HepG2 (cell line): ENCODE measurements at regions not wholly inside any gene's neighbourhood (a gene's known extent, or its start where the extent isn't known, plus 50 kb on each side); places are given as distances from the start of the nearest gene placed in this dataset.

Experiments used
- ATAC-seq: fragments of 200-7000 bp; cut with Tn5 transposase; 3 replicates; pipeline ENCODE4 v1.9.1; 2020; ENCODE audit warnings: mild to moderate bottlenecking, moderate library complexity
- BruUV-seq: library from RNA; stranded (reverse); fragments of 400-500 nt; replicated peaks from 2 replicates; lab custom pipeline; 2021; lab: Mats Ljungman, UMichigan
- CTCF ChIA-PET: fragments of 300-600 bp; formaldehyde crosslinking; extraction: SDS; loops from one replicate; lab custom pipeline; 2021; ENCODE audit warnings: low total read pairs, inconsistent platforms, low intra/inter-chr PET ratio; lab: Yijun Ruan, JAX
- POLR2A ChIA-PET: fragments of 350-600 bp; sonication (Branson Sonifier 250); formaldehyde crosslinking; loops from one replicate; lab custom pipeline; 2020; ENCODE audit warnings: antibody characterized with exemption, inconsistent platforms; lab: Yijun Ruan, JAX
- DNase-seq: peaks from one replicate; pipeline ENCODE4 v3.0.0-alpha.2; 2015; ENCODE audit warnings: low spot score
- FAIRE-seq: peaks from 3 replicates; lab custom pipeline; 2011; peaks lifted over from hg19 to GRCh38; lab: Jason Lieb, UNC
- H2AFZ ChIP-seq: one replicate; pipeline ENCODE4 v1.6.1; 2011; ENCODE audit warnings: low read length, inconsistent platforms
- H3K27ac ChIP-seq: fragments of 300-600 bp; 3 replicates; pipeline ENCODE4 v1.8.0; 2011; ENCODE audit warnings: mixed run types, mild to moderate bottlenecking, mixed read lengths, low read length, inconsistent platforms; ENCODE audit not compliant: insufficient read depth; ENCODE audit errors: extremely low read length
- H3K27me3 ChIP-seq, 2 experiments: fragments of 200-600 bp in 1 of 2; 2 replicates in 1 of 2; 3 replicates in 1 of 2; pipeline versions ENCODE4 v1.6.0 to v1.8.0; 2011; ENCODE audit warnings: low read length in 2 of 2, mild to moderate bottlenecking in 2 of 2, moderate library complexity in 2 of 2, inconsistent platforms in 1 of 2; ENCODE audit not compliant: insufficient read depth in 2 of 2, control insufficient read depth in 1 of 2
- H3K36me3 ChIP-seq, 2 experiments: fragments of 200-600 bp in 1 of 2; replicated peaks in 1 of 2; 2 replicates in 1 of 2; 3 replicates in 1 of 2; pipeline versions ENCODE4 v1.5.1 to v1.8.0; 2011; ENCODE audit warnings: low read length in 2 of 2, inconsistent platforms in 1 of 2; ENCODE audit not compliant: insufficient read depth in 2 of 2, control insufficient read depth in 1 of 2
- H3K4me1 ChIP-seq: 2 replicates; pipeline ENCODE4 v1.5.1; 2012; ENCODE audit warnings: low read length, inconsistent platforms; ENCODE audit not compliant: insufficient read depth
- H3K4me2 ChIP-seq: 2 replicates; pipeline ENCODE4 v1.6.0; 2011; ENCODE audit warnings: low read depth, low read length, inconsistent platforms
- H3K4me3 ChIP-seq, 3 experiments: fragments of 200-600 bp in 1 of 3; sonication (generic), shearing (Covaris generic) in 1 of 3; replicated peaks in 1 of 3; 2 replicates each; pipeline ENCODE4 v1.5.1; 2011 to 2016; ENCODE audit warnings: low read length in 3 of 3, inconsistent platforms in 2 of 3, low read depth in 2 of 3, mild to moderate bottlenecking in 2 of 3, control low read depth in 1 of 3, mixed read lengths in 1 of 3; ENCODE audit not compliant: insufficient read depth in 1 of 3
- H3K79me2 ChIP-seq: one replicate; pipeline ENCODE4 v1.6.1; 2011; ENCODE audit warnings: low read length, inconsistent platforms; ENCODE audit not compliant: insufficient read depth
- H3K9ac ChIP-seq: 2 replicates; pipeline ENCODE4 v1.6.0; 2011; ENCODE audit warnings: mild to moderate bottlenecking, low read depth, low read length, inconsistent platforms; ENCODE audit not compliant: insufficient read depth
- H3K9me3 ChIP-seq: 2 replicates; pipeline ENCODE4 v1.5.1; 2012; ENCODE audit warnings: mild to moderate bottlenecking, low read length
- H4K20me1 ChIP-seq: 2 replicates; pipeline ENCODE4 v1.6.0; 2011; ENCODE audit warnings: inconsistent platforms, mild to moderate bottlenecking, low read length, moderate library complexity; ENCODE audit not compliant: insufficient read depth
- CREBL2 ChIP-seq: sonication (generic); formaldehyde crosslinking; IDR thresholded peaks from 2 replicates; pipeline ENCODE4 v1.8.1; 2023; ENCODE audit warnings: missing genetic modification reagents, mild to moderate bottlenecking, borderline replicate concordance
- FOXO1 ChIP-seq: sonication (generic); formaldehyde crosslinking; IDR thresholded peaks from 2 replicates; pipeline ENCODE4 v1.4.0; 2020; ENCODE audit warnings: missing genetic modification reagents
- MYC ChIP-seq: sonication (generic); formaldehyde crosslinking; IDR thresholded peaks from 2 replicates; pipeline ENCODE4 v1.9.0; 2021; ENCODE audit warnings: missing genetic modification reagents, borderline replicate concordance
- NAIF1 ChIP-seq: sonication (generic); formaldehyde crosslinking; IDR thresholded peaks from 2 replicates; pipeline ENCODE4 v1.5.0; 2020; ENCODE audit warnings: mild to moderate bottlenecking, missing genetic modification reagents, borderline replicate concordance
- NFKB2 ChIP-seq: sonication (generic); formaldehyde crosslinking; IDR thresholded peaks from 2 replicates; pipeline ENCODE4 v1.4.0; 2020; ENCODE audit warnings: missing genetic modification reagents, borderline replicate concordance
- NR2C2 ChIP-seq: sonication (generic); formaldehyde crosslinking; IDR thresholded peaks from 2 replicates; pipeline ENCODE4 v1.4.0; 2020; ENCODE audit warnings: missing genetic modification reagents, mild to moderate bottlenecking, moderate library complexity, borderline replicate concordance
- SIX1 ChIP-seq: sonication (generic); formaldehyde crosslinking; IDR thresholded peaks from 2 replicates; pipeline ENCODE4 v1.4.0; 2020; ENCODE audit warnings: missing genetic modification reagents, borderline replicate concordance
- ZNF230 ChIP-seq: sonication (generic); formaldehyde crosslinking; IDR thresholded peaks from 2 replicates; pipeline ENCODE4 v1.4.0; 2020; ENCODE audit warnings: mild to moderate bottlenecking, missing genetic modification reagents
- ZNF281 ChIP-seq: sonication (generic); formaldehyde crosslinking; IDR thresholded peaks from 2 replicates; pipeline ENCODE4 v1.4.0; 2020; ENCODE audit warnings: missing genetic modification reagents, borderline replicate concordance
- ZNF350 ChIP-seq: sonication (generic); formaldehyde crosslinking; IDR thresholded peaks from 2 replicates; pipeline ENCODE4 v1.4.0; 2020; ENCODE audit warnings: mild to moderate bottlenecking, low read depth, missing genetic modification reagents, borderline replicate concordance
- ZNF577 ChIP-seq: sonication (generic); formaldehyde crosslinking; IDR thresholded peaks from 2 replicates; pipeline ENCODE4 v1.4.0; 2020; ENCODE audit warnings: mild to moderate bottlenecking, low read depth, missing genetic modification reagents, borderline replicate concordance
- ZNF678 ChIP-seq: sonication (generic); formaldehyde crosslinking; IDR thresholded peaks from 2 replicates; pipeline ENCODE4 v1.4.0; 2020; ENCODE audit warnings: mild to moderate bottlenecking, missing genetic modification reagents
- ZNF784 ChIP-seq: sonication (generic); formaldehyde crosslinking; IDR thresholded peaks from 2 replicates; pipeline ENCODE4 v1.5.1; 2020; ENCODE audit warnings: missing genetic modification reagents, mild to moderate bottlenecking, borderline replicate concordance
- WGBS: methylation state at CpG from one replicate; pipeline ENCODE4 v1.1.6; 2017; ENCODE audit warnings: low lambda C conversion rate; 5-methylcytosine and 5-hydroxymethylcytosine counted together
- in situ Hi-C: cut with HindIII; loops from 2 replicates; pipeline ENCODE4 v1.10.0; 2017; ENCODE audit warnings: low pct_unique_long_range_greater_than_20kb; ENCODE audit not compliant: extremely low pct_ligation_motif_present
- intact Hi-C: fragments of 100-400 bp; cut with micrococcal nuclease; formaldehyde crosslinking; loops from one replicate; pipeline ENCODE4 v1.10.0; 2022; ENCODE audit not compliant: unreplicated experiment
- TF ChIP-seq, protein P1 (sequence below): sonication (generic); formaldehyde crosslinking; IDR thresholded peaks from 2 replicates; pipeline ENCODE4 v1.8.0; 2022; ENCODE audit warnings: mild to moderate bottlenecking, missing genetic modification reagents, borderline replicate concordance
- TF ChIP-seq, protein P2 (sequence below): sonication (generic); formaldehyde crosslinking; conservative IDR thresholded peaks from 2 replicates; pipeline ENCODE4 v1.4.0; 2020; ENCODE audit warnings: missing genetic modification reagents

GRCh38 chr5:62948301-62948700, 369.7 kb downstream of the LRRC70 start:
- Histone ChIP-seq H4K20me1 (no peaks in the 10 kb centered on the region), H3K4me1 (no peaks in the 10 kb centered on the region), H3K4me3 (no peak overlapping the region), H3K79me2 (no peaks in the 10 kb centered on the region), H3K9ac (no peak overlapping the region), H3K9me3 (no peaks in the 10 kb centered on the region), H3K27me3 (no peaks in the 10 kb centered on the region), H3K4me2 (no peak overlapping the region), H3K36me3 (no peaks in the 10 kb centered on the region), H2AFZ (no peak overlapping the region), H3K27ac (no peak overlapping the region)
- intact Hi-C loops (no loop called here), in situ Hi-C loops (no loop called here)
- no peak for FAIRE-seq
- no peak for TF ChIP-seq FOXO1 (CRISPR knock-in tag)
- no peak for TF ChIP-seq ZNF784
- TF ChIP-seq ZNF350 (CRISPR knock-in tag) = no peak
- TF ChIP-seq, protein P1, sequence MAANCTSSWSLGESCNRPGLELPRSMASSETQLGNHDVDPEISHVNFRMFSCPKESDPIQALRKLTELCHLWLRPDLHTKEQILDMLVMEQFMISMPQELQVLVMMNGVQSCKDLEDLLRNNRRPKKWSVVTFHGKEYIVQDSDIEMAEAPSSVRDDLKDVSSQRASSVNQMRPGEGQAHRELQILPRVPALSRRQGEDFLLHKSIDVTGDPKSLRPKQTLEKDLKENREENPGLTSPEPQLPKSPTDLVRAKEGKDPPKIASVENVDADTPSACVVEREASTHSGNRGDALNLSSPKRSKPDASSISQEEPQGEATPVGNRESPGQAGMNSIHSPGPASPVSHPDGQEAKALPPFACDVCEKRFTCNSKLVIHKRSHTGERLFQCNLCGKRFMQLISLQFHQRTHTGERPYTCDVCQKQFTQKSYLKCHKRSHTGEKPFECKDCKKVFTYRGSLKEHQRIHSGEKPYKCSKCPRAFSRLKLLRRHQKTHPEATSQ (CRISPR knock-in tag) = no peak
- TF ChIP-seq CREBL2 (CRISPR knock-in tag) = no peak
- no peak for TF ChIP-seq ZNF678 (CRISPR knock-in tag)
- TF ChIP-seq NFKB2 (CRISPR knock-in tag) = no peak
- TF ChIP-seq, protein P2, sequence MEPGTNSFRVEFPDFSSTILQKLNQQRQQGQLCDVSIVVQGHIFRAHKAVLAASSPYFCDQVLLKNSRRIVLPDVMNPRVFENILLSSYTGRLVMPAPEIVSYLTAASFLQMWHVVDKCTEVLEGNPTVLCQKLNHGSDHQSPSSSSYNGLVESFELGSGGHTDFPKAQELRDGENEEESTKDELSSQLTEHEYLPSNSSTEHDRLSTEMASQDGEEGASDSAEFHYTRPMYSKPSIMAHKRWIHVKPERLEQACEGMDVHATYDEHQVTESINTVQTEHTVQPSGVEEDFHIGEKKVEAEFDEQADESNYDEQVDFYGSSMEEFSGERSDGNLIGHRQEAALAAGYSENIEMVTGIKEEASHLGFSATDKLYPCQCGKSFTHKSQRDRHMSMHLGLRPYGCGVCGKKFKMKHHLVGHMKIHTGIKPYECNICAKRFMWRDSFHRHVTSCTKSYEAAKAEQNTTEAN (CRISPR knock-in tag) = no peak
- TF ChIP-seq NR2C2 (CRISPR knock-in tag) = no peak
- TF ChIP-seq ZNF230 (CRISPR knock-in tag) = no peak
- no peak for TF ChIP-seq NAIF1
- TF ChIP-seq ZNF577 = no peak
- TF ChIP-seq ZNF281 (CRISPR knock-in tag) = no peak
- TF ChIP-seq MYC (CRISPR knock-in tag) = no peak
- TF ChIP-seq SIX1 (CRISPR knock-in tag) = no peak
- ChIA-PET CTCF (no interaction called here), POLR2A (no interaction called here)
- no TSS peak for BruUV-seq
- DNase-seq = no peak
- no peak for ATAC-seq
- 13% methylated on average over 1 of the region's 1 CpG for WGBS
